ENCODE measurements at regions not wholly inside any gene's neighbourhood (a gene's known extent, or its start where the extent isn't known, plus 50 kb on each side); places are given as distances from the start of the nearest gene placed in this dataset.

GRCh38 chr15:47610736-47611135 is 106.6 kb upstream of the SEMA6D start:
- H3K4me3 ChIP-seq (ENCODE audit: control insufficient read depth, low read depth, low read length), result no peak overlapping the region
- DNase-seq (ENCODE audit: low read depth), result no peak
- no peak for TF ChIP-seq CTCF (conservative IDR thresholded peaks at IDR 0.05; ENCODE audit: control insufficient read depth, insufficient read depth, low read depth, low read length)

- no peak for DNase-seq (ENCODE audit: low read depth)
- TF ChIP-seq CTCF (conservative IDR thresholded peaks at IDR 0.05; ENCODE audit: control insufficient read depth, insufficient read depth, low read depth, low read length), result no peak
- H3K4me3 ChIP-seq (ENCODE audit: control insufficient read depth, low read depth, low read length), result no peak overlapping the region
These were observed 102.8 kb upstream of the SEMA6D start for GRCh38 chr15:47614360-47615011.

GRCh38 chr15:47616876-47617275 is 100.4 kb upstream of the SEMA6D start:
- no peak for TF ChIP-seq CTCF (conservative IDR thresholded peaks at IDR 0.05; ENCODE audit: control insufficient read depth, insufficient read depth, low read depth, low read length)
- DNase-seq (ENCODE audit: low read depth), result no peak
- H3K4me3 ChIP-seq (ENCODE audit: control insufficient read depth, low read depth, low read length), result no peak overlapping the region

GRCh38 chr15:47618241-47618640 is 99.1 kb upstream of the SEMA6D start:
- no peak for DNase-seq (ENCODE audit: low read depth)
- H3K4me3 ChIP-seq (ENCODE audit: control insufficient read depth, low read depth, low read length), result no peak overlapping the region
- no peak for TF ChIP-seq CTCF (conservative IDR thresholded peaks at IDR 0.05; ENCODE audit: control insufficient read depth, insufficient read depth, low read depth, low read length)

GRCh38 chr15:47620960-47621681 is 96.2 kb upstream of the SEMA6D start:
- no peak overlapping the region for H3K4me3 ChIP-seq (ENCODE audit: control insufficient read depth, low read depth, low read length)
- TF ChIP-seq CTCF (conservative IDR thresholded peaks at IDR 0.05; ENCODE audit: control insufficient read depth, insufficient read depth, low read depth, low read length), result no peak
- peak; percentile 51 for DNase-seq (ENCODE audit: low read depth)

GRCh38 chr15:47622055-47622454 is 95.2 kb upstream of the SEMA6D start:
- no peak overlapping the region for H3K4me3 ChIP-seq (ENCODE audit: control insufficient read depth, low read depth, low read length)
- no peak for DNase-seq (ENCODE audit: low read depth)
- TF ChIP-seq CTCF (conservative IDR thresholded peaks at IDR 0.05; ENCODE audit: control insufficient read depth, insufficient read depth, low read depth, low read length), result no peak
